GM13976 (cell line): ENCODE measurements at regions not wholly inside any gene's neighbourhood (a gene's known extent, or its start where the extent isn't known, plus 50 kb on each side); places are given as distances from the start of the nearest gene placed in this dataset.
"Not testable (repeated sequence)": the region's sequence is repeated elsewhere in the genome, so short reads cannot be mapped to it uniquely, and the experiment has no call there.

ENCODE experiments used
- DNase-seq: peaks from one replicate; pipeline ENCODE4 v3.0.0; 2012; ENCODE audit warnings: low spot score
- in situ Hi-C: fragments of 300-500 bp; cut with MboI; formaldehyde crosslinking; loops from one replicate; pipeline ENCODE4 v1.12.0; 2022; ENCODE audit warnings: low sequenced_read_pairs, mixed read lengths, inconsistent platforms; ENCODE audit not compliant: unreplicated experiment
- TF ChIP-seq, protein P1 (sequence below): IDR thresholded peaks from 2 replicates; pipeline ENCODE4 v1.5.1; 2012; ENCODE audit warnings: borderline replicate concordance, mild to moderate bottlenecking; ENCODE audit not compliant: insufficient read depth; ENCODE audit errors: extremely low read depth, missing control alignments, control extremely low read depth

DNA sequence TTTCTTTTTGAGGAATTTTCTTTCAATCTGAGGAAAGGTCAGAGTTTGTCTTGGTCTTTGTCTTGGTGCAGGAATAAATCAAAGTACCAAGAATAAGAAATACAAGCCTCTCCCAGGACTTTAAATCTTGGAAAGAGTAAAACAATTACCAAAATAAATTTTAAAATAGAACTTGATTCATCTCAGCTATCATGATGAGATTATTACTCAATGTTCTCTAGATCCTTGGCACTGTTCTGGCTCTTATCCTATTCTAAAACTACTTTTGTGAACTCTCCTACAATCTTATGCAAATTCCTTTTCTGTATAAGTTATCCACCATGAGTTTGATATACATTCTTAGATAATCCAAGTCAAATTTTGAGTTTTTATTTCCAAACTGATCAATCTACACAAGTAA is 464.3 kb downstream of the PPARGC1A start:
- in situ Hi-C loops, result no loop called here
- TF ChIP-seq, protein P1, sequence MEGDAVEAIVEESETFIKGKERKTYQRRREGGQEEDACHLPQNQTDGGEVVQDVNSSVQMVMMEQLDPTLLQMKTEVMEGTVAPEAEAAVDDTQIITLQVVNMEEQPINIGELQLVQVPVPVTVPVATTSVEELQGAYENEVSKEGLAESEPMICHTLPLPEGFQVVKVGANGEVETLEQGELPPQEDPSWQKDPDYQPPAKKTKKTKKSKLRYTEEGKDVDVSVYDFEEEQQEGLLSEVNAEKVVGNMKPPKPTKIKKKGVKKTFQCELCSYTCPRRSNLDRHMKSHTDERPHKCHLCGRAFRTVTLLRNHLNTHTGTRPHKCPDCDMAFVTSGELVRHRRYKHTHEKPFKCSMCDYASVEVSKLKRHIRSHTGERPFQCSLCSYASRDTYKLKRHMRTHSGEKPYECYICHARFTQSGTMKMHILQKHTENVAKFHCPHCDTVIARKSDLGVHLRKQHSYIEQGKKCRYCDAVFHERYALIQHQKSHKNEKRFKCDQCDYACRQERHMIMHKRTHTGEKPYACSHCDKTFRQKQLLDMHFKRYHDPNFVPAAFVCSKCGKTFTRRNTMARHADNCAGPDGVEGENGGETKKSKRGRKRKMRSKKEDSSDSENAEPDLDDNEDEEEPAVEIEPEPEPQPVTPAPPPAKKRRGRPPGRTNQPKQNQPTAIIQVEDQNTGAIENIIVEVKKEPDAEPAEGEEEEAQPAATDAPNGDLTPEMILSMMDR, result no peak
- DNase-seq, result no peak

DNA sequence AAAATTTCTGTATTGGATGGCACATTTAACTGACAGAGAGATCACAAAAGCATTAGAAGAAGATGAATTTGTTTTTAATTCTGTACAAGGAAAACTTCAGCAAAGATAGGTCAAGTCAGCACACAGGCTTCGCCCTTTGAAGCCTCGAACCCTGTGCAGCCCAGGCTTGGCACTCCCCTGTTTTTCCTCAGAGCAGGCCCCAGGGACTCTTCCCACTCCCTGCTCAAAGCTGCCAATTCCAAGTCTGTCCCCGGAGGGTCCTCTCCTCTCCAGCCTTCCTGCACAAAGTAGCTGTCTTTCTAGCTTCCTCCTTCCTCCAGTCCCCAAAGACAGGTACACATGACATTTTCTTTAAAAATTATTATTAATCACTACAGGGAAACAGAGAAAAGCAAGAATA is 466.3 kb downstream of the PPARGC1A start:
- in situ Hi-C loops, result no loop called here
- no peak for DNase-seq
- TF ChIP-seq, protein P1, result no peak

DNA sequence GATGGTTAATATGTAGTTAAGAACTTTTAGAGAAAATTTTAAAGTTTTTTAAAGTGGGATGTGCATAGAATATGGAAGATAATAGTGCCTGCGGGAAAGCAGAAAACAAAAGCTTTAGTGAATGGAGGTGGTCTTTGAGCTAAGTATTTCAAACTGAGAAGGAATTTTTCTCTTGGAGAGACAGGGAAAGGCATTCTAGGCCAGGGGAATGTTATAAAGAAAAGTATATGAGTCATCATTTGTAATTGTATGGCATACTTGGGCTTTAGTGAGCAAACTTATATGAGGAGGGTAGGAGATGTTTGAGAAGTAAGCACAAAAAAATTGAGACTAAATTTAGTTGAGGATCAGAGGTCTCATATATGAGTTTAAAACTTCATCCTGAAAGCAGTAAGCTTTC is 467.0 kb downstream of the PPARGC1A start:
- TF ChIP-seq, protein P1, result no peak
- in situ Hi-C loops, result no loop called here
- no peak for DNase-seq

DNA sequence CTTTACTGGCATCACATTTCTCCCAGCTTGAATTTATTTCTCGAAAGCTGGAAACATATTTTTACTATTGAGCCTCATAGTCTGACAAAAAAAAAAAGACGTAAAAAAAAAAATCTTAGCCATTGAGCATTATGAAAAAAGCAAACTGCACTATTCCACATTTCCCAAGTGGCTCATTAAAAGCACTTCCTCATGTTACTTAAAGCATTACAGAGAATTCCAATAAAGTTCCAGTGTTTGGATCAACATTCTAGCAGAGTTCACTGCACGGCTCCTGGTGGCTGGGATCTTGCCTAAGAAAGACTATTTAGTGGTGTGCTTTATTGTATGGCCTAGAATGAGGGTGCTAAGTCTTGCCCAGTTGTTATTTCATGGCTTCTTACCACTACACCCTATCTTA is 476.2 kb downstream of the PPARGC1A start:
- in situ Hi-C loops, result no loop called here
- TF ChIP-seq, protein P1, result no peak

DNA sequence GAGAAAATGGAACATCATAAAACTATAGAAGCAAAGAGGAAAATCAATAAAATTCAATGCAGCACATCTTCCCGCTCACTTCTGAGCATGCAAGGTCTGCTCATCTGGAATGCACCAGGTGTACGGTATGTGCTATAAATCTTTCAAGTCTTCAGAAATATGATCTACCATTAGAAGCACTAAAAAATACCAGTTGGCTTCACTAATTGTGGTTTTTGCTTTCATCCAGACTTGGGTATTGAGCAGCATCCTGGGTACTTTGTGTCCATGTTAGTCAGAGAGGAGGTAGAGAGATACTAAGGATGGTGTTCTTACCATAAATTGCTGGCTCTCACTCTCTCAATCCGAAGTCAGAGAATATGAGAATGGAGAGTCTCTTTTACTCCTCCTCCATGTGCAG is 477.1 kb downstream of the PPARGC1A start:
- in situ Hi-C loops, result no loop called here
- TF ChIP-seq, protein P1, result no peak
- DNase-seq, result no peak

More for the DNA sequence above, 476.2 kb downstream of the PPARGC1A start:
- no peak for DNase-seq

DNA sequence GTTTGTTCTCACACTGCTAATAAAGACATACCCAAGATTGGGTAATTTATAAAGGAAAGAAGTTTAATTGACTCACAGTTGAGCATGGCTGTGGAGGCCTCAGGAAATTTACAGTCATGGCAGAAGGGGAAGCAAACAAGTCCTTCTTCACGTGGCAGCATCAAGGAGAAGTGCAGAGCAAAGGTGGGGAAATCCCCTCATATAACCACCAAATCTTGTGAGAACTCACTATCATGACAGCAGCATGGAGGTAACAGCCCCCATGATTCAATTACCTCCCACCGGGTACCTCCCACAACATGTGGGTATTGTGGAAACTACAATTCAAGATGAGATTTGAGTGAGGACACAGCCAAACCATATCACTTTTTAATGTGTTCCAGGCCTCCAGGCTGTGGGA is 480.9 kb downstream of the PPARGC1A start:
- DNase-seq, in situ Hi-C loops: not testable (repeated sequence)

DNA sequence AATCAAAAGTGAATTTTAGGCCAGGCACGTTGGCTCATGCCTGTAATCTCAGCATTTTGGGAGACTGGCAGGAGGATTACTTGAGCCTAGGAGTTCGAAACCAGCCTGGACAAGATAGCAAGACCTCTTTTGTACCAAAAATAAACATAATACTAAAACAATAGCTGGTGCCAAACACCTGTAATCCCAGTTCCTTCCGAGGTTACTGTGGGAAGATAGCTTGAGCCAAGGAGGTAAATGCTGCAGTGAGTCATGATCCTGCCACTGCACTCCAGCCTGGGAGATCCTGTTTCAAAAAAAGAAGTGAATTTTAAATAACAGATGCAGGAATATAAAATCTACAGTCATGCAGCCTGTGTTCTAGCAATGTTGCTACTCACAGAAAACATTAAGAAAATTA is 488.3 kb downstream of the PPARGC1A start:
- TF ChIP-seq, protein P1, result no peak
- DNase-seq, result no peak
- in situ Hi-C loops, result no loop called here
